Adrenal gland (tissue), 9 donors: ENCODE measurements at regions not wholly inside any gene's neighbourhood (a gene's known extent, or its start where the extent isn't known, plus 50 kb on each side); places are given as distances from the start of the nearest gene placed in this dataset.

Source experiments
- DNase-seq, 7 donors: peaks; one replicate each; pipeline ENCODE4 v3.0.0-alpha.2; 2019 to 2020
- H3K27ac ChIP-seq, 5 donors: fragments of 200-600 bp; sonication (generic) in 4 of 5; 1 replicate in 3 of 5; 2 replicates in 2 of 5; pipeline versions ENCODE4 v1.5.1 to v1.8.0; 2016 to 2020; ENCODE audit warnings: mild to moderate bottlenecking in 1 of 5
- H3K27me3 ChIP-seq: fragments of 200-600 bp; 2 replicates; pipeline ENCODE4 v1.8.0; 2021
- H3K36me3 ChIP-seq, 2 donors: fragments of 200-600 bp; replicated peaks in 1 of 2; 1 replicate in 1 of 2; 2 replicates in 1 of 2; pipeline versions ENCODE4 v1.5.1 to v1.8.0; 2018 to 2022
- H3K4me1 ChIP-seq, 2 donors: fragments of 200-600 bp; replicated peaks in 1 of 2; 1 replicate in 1 of 2; 2 replicates in 1 of 2; pipeline versions ENCODE4 v1.5.1 to v1.8.0; 2018 to 2021
- H3K4me3 ChIP-seq, 4 donors: fragments of 200-600 bp; sonication (generic) in 3 of 4; one replicate each; pipeline ENCODE4 v1.5.1; 2016 to 2018
- H3K9me3 ChIP-seq, 3 donors: fragments of 200-600 bp; sonication (generic) in 1 of 3; replicated peaks in 1 of 3; 1 replicate in 2 of 3; 2 replicates in 1 of 3; pipeline versions ENCODE4 v1.5.1 to v1.8.0; 2016 to 2021
- POLR2A ChIP-seq, 2 donors: fragments of 450-650 bp; IDR thresholded peaks; one replicate each; pipeline ENCODE4 v1.6.1; 2017; ENCODE audit warnings: antibody characterized with exemption in 2 of 2, mild to moderate bottlenecking in 2 of 2, moderate library complexity in 1 of 2
- WGBS, 4 donors: extraction: QIAGEN DNeasy Blood & Tissue Kit in 2 of 4; methylation state at CpG; one replicate each; pipeline versions ENCODE4 v1.1.5 to v1.1.7; 2013 to 2017; 5-methylcytosine and 5-hydroxymethylcytosine counted together
- intact Hi-C, 2 donors: fragments of 100-400 bp; cut with DNase I; formaldehyde crosslinking; loops; one replicate each; pipeline versions ENCODE4 v1.14.1 to v1.15.0; 2022 to 2023
- TF ChIP-seq, protein P1 (sequence below), 6 experiments: fragments of 450-650 bp in 4 of 6; fragments of 200-600 bp in 2 of 6; sonication (generic) in 1 of 6; IDR thresholded peaks; 1 replicate in 5 of 6; 2 replicates in 1 of 6; pipeline versions ENCODE4 v1.5.1 to v1.8.0; 2016 to 2021; ENCODE audit warnings: antibody characterized with exemption in 6 of 6, mild to moderate bottlenecking in 2 of 6, moderate library complexity in 1 of 6
- donor health status: healthy with polysubstance abuse.
- donor health status: Bipolar disorder and iron deficiency.
- donor health status: DM: yes; HTN: yes; CAD: no.
- donor health status: DM: no; HTN: no; CAD: no.
- donor health status: DM: no; HTN: no; CAD: no.

GRCh38 chr21:38942748-38943211 lies 137.1 kb downstream of the ETS2 start:
- 76 to 85% (median 84%) methylated on average over 7 of the region's 7 CpGs for WGBS, 4 donors
- Histone ChIP-seq H3K27me3 (peaks cover 4% of the 10 kb centered on the region), H3K36me3 (no peaks in the 10 kb centered on the region), H3K4me3 (no peak overlapping the region), H3K9me3 (no peaks in the 10 kb centered on the region), H3K4me1 (no peaks in the 10 kb centered on the region), H3K27ac (no peak overlapping the region)
- DNase-seq, result no peak
- TF ChIP-seq, protein P1, sequence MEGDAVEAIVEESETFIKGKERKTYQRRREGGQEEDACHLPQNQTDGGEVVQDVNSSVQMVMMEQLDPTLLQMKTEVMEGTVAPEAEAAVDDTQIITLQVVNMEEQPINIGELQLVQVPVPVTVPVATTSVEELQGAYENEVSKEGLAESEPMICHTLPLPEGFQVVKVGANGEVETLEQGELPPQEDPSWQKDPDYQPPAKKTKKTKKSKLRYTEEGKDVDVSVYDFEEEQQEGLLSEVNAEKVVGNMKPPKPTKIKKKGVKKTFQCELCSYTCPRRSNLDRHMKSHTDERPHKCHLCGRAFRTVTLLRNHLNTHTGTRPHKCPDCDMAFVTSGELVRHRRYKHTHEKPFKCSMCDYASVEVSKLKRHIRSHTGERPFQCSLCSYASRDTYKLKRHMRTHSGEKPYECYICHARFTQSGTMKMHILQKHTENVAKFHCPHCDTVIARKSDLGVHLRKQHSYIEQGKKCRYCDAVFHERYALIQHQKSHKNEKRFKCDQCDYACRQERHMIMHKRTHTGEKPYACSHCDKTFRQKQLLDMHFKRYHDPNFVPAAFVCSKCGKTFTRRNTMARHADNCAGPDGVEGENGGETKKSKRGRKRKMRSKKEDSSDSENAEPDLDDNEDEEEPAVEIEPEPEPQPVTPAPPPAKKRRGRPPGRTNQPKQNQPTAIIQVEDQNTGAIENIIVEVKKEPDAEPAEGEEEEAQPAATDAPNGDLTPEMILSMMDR (IDR thresholded peaks at IDR 0.05), result no peak
- TF ChIP-seq POLR2A (IDR thresholded peaks at IDR 0.05), result no peak
- intact Hi-C loops, result no loop called here

- no peak for DNase-seq
- Histone ChIP-seq H3K27ac (no peak overlapping the region), H3K27me3 (peaks cover 4% of the 10 kb centered on the region), H3K4me3 (no peak overlapping the region), H3K9me3 (no peaks in the 10 kb centered on the region), H3K36me3 (no peaks in the 10 kb centered on the region), H3K4me1 (no peaks in the 10 kb centered on the region)
- 77 to 80% (median 80%) methylated on average over 8 of the region's 8 CpGs for WGBS, 4 donors
- intact Hi-C loops, result no loop called here
- no peak for TF ChIP-seq POLR2A (IDR thresholded peaks at IDR 0.05)
- TF ChIP-seq, protein P1 (IDR thresholded peaks at IDR 0.05), result no peak
These were observed 133.0 kb downstream of the ETS2 start for GRCh38 chr21:38938769-38939168.

DNA sequence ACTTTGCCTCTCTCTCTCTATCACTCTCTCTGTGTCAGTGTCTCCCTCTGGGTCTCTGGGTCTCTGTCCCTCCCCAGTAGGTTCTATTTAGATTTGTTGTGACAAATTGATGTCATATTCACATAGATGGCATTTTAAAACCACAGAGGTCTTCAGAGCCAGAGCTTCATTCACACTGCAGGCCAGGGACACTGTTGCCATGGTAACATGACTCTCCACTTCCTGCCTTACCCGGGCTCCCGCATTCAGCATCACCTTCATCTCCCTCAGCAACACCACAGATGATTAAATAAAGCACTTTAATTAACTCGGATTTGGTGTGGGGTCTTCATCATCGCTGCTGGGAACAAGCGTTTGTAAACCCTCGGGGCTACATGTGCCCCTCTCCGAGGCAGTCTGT lies 132.6 kb downstream of the ETS2 start:
- Histone ChIP-seq H3K27ac (no peak overlapping the region), H3K36me3 (no peaks in the 10 kb centered on the region), H3K4me1 (no peaks in the 10 kb centered on the region), H3K9me3 (no peaks in the 10 kb centered on the region), H3K4me3 (no peak overlapping the region), H3K27me3 (peaks cover 4% of the 10 kb centered on the region)
- WGBS, 4 donors, result 52 to 67% (median 58%) methylated on average over 7 of the region's 7 CpGs
- TF ChIP-seq POLR2A (IDR thresholded peaks at IDR 0.05), result no peak
- TF ChIP-seq, protein P1 (IDR thresholded peaks at IDR 0.05), result no peak
- peak in 1 of 7 donors; percentile 73 for DNase-seq
- intact Hi-C loops, result no loop called here

DNA sequence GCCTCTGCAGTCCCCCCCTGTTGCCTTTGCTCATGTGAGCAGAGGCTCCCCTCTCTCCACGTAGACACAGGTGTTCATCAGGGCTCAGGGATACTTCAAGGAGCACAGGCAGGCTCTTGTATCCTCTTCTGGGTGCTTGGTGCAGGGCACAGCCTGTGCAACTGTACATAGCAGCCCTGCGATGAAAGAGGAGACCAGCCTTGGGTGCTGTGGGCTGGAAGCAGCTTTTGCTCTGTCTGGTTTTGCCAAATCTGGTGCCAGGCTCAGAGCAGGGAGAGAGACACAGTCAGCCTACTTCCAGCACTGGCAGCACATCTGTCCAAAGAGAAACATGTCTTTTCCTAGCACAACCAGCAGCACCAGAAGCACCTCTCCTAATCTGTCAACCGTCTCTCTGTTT lies 132.1 kb downstream of the ETS2 start:
- H3K4me3 ChIP-seq, result no peak overlapping the region
- H3K36me3 ChIP-seq, result no peaks in the 10 kb centered on the region
- H3K27ac ChIP-seq, result no peak overlapping the region
- no peak for DNase-seq
- intact Hi-C loops, result no loop called here
- H3K9me3 ChIP-seq, result no peaks in the 10 kb centered on the region
- no peaks in the 10 kb centered on the region for H3K4me1 ChIP-seq
- WGBS, 4 donors, result 62 to 83% (median 71%) methylated on average over 3 of the region's 3 CpGs
- H3K27me3 ChIP-seq, result peaks cover 4% of the 10 kb centered on the region
- no peak for TF ChIP-seq POLR2A (IDR thresholded peaks at IDR 0.05)
- TF ChIP-seq, protein P1 (IDR thresholded peaks at IDR 0.05), result no peak
